HG03103 (cell line): ENCODE measurements at regions not wholly inside any gene's neighbourhood (a gene's known extent, or its start where the extent isn't known, plus 50 kb on each side); places are given as distances from the start of the nearest gene placed in this dataset.

ENCODE experiments used
- ATAC-seq: cut with Tn5 transposase; IDR thresholded peaks from one replicate; pipeline ENCODE4 v1.9.1; 2021; ENCODE audit warnings: low read depth; ENCODE audit not compliant: unreplicated experiment

DNA sequence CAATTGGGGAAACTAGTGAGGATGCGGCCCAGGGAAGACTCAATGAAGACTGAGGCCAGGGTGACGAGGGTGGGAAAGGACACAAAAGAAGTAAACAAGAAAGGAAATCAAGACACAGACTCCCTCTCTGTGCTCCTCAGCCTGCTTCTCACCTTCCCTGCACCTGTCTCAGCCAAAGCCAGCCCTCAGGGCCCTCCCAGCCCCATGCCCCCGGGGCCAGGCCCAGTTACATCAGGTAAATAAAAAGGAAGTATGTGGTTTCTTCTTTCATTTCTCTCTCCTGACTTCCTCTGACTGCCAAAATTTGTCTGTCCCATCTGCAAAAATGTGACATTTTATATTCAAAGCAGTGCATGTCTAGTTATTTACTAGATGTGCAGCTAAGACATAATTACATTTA, 328.0 kb downstream of the UACA start:
- no peak for ATAC-seq

GRCh38 chr15:70433586-70434324, 329.6 kb downstream of the UACA start:
- ATAC-seq: no peak

DNA sequence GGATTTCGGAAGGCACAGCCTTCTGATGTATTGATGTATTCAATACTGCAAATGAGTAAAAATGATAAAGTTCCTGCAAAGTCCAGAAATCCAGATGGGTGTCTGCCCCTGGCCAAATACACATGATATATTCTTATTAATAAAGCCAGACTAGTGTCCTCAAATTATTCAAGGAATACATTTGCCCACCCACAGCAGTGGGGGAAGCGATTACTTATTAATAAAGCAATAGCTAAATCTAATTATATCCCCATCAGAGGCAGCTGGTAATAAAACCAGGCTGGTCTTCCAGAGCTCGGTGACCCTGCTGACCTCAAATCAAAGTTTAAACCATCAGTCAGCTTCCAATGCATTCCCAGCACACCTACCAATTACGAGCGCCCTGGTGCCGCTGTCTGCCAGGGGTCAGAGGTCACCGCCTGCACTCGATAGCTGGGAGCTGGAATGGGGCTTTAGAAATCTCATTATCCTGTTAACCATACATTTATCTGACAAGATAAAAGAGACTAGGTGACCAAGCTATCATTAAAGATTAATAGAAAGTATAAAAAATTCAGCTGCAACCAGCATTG, 330.3 kb downstream of the UACA start:
- no peak for ATAC-seq

- ATAC-seq: no peak
Observed at GRCh38 chr15:70431854-70432253, 331.5 kb downstream of the UACA start.

DNA sequence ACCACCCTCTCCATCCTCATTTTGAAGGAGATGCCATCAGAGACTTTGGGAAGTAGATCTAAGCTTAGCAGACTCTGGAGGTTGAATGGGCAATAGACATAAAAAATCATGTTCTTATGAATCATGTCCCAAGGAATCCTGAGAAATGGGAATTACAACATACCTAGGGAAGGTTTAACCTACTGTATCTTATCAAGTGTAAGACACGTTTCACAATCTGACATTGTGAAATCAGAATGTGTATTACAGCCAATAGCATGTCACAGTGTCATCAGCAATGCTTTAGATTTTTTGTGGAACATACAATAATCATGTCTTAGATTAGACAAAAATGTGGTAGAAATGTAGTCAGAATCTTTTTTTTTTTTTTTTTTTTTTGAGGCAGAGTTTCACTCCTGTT, 332.4 kb upstream of the TLE3 start:
- ATAC-seq: no peak

GRCh38 chr15:70429056-70429722, 331.5 kb upstream of the TLE3 start:
- no peak for ATAC-seq

DNA sequence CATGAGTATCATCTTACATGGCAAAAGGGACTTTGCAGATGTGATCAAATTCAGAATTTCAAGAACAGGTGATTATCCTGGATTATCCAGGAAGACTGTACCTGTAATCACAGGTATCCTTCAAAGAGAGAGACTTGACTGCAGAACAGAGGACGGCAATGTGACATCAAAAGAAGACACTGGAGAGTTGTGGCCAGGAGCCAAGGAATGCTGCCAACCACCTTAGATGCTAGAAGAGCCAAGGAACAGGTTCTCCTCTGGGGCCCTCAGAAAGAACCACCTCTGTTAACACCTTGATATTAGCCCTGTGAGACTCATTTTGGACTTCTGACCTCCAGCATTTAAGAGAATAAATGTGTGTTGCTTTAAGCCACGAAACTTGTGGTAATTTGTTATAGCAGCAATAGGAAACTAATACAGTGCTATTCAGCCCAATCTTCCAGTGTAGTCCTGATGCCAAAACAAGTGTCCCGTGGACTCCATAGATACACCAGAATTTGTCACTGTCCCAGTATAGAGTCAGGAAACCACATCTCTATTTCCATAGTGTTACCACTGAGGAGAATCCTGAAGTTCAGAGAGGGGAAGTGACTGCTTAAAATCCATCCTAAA, 330.6 kb upstream of the TLE3 start:
- no peak for ATAC-seq

GRCh38 chr15:70427167-70428120, 329.7 kb upstream of the TLE3 start:
- no peak for ATAC-seq

DNA sequence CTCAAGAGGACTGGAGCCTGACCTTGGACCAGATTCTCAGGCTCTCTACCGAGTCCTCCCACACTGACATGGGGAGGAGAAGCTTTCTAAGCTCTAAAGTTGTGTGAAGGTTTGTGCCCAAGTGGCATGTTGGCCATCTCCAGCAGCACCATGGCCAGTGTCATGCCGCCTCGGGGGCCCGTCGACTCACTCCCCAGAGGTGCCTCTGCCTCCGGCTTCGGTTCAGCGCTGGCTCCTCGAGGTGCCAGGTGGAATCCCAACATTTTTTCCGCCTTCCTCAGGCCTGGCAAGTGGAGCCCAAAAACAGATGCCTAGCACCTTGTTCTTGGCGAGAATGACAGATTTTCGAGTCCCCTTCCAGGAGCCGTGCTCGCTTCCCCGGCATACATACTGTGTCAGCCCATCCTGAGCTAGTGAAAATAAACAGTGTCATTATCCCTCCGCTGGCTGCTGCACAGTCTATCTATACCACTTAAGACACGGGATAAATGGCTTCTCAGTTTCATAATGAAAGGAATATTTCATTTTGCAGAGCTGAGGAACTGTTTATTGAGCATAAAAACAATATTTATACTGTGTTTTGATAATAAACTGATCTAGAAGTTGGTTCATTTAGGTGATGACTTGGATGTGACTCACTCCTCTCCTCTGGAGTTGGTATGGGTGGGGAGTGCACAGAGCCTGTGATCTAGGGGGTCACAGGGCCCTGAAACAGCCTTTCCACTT, 328.5 kb upstream of the TLE3 start:
- ATAC-seq: no peak

GRCh38 chr15:70424937-70425411, 327.3 kb upstream of the TLE3 start:
- ATAC-seq: no peak

- ATAC-seq: no peak
Observed at GRCh38 chr15:70423267-70423666, 325.6 kb upstream of the TLE3 start.

GRCh38 chr15:70422342-70422741, 324.6 kb upstream of the TLE3 start:
- no peak for ATAC-seq

DNA sequence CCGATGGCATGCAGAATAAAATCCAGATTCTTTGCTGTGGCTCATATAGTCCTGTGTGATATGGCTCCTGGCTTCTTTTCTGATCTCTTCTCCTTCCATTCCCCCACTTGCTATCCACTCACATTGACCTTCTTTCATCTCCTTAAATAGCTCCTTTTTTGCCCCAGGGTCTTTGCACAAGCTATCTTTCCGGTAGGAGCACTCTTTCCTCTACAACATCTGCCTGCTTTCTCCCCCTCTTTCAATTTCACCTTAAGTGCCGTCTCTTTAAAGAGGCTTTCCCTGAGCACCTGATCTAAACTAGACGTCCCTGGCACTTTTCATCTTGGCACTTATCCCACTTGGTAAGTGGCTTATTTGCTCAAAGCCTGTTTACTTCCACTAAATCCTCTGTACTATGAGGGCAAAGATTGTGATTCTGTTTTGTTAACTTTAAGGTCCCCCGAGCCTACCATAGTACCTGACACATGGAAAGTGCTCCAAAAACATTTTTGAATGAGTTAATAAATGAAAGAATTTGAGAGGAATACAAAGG, 323.3 kb upstream of the TLE3 start:
- no peak for ATAC-seq

DNA sequence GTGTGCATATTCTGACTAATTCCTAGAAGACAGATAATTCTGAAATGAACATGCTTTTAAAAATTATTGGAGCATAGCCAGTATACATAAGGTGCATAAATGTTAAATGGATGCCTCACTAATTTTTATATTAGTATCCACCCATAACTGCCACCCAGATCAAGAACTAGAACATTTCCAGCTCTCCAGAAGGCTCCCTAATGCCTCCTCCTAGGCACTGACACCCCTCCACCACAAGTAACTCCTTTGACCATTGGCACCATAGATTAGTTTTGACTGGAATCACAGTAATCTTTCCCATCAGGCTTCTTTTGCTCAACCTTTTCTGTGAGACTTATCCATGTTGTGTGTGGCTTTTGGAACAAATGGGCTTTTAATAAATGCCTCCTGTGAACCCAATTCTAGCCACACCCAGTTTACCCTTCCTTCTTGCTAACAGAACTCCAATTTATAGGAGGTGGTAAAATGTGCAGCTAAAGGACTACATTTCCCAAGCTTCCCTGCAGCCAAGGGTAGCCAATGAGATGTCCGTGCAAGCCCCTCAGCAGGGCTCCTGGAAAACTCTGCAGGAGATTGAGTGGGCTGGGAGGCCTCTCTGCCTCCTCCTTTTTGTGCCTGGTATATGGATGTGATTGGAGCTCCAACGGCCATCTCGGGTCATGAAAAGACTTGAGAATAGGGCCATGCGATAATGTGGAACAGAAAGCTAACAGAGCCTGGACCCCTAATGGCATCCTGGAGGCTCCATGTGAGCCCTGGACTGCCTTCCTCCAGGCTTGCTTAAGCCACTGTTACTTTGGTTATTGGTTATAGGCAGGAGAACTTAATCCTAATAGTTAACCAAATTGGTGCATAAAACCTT, 322.6 kb upstream of the TLE3 start:
- ATAC-seq: no peak

- ATAC-seq: no peak
Observed at GRCh38 chr15:70418943-70419342, 321.2 kb upstream of the TLE3 start.

DNA sequence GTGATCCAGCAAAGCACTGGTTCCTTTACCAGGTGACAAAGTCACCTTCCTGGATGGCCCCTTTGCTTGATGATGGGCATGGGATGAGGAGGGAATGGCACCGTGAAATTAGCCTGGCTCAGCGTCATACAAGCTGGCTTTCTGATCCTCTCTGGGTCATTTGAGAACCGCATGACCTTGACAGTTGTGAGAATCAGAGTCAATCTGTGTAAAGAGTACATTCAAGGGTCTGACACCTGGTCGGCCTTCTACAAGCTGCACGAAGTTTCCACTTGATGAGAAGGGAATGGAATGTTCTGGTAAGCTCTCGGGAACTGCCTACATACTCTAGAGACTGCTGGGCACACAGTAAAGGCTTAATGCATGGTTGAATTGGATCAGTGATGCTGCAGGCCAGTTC, 319.8 kb upstream of the TLE3 start:
- no peak for ATAC-seq

DNA sequence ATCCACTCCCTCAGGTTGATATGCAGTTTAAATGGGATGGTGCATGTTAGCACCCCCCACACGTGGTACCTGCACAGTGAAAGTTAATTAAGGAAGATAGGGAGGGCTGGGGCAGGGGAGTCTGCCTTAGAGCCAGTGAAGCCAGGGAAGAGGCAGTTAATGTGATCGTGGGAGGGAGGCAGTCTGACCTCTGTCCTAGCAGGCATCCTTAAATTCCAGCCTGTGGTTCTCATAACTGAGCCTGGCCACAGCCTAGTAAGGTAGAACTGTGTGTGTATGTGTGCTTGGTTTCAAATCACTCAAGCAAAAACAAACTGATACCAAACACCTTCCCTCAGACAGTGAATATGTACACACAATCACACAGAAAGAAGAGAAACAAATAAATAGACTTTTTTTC, 319.1 kb upstream of the TLE3 start:
- no peak for ATAC-seq

- no peak for ATAC-seq
Observed at GRCh38 chr15:70415398-70415797, 317.7 kb upstream of the TLE3 start.

- ATAC-seq: no peak
Observed at GRCh38 chr15:70414626-70415025, 316.9 kb upstream of the TLE3 start.
